ENCODE measurements at regions not wholly inside any gene's neighbourhood (a gene's known extent, or its start where the extent isn't known, plus 50 kb on each side); places are given as distances from the start of the nearest gene placed in this dataset.

DNA sequence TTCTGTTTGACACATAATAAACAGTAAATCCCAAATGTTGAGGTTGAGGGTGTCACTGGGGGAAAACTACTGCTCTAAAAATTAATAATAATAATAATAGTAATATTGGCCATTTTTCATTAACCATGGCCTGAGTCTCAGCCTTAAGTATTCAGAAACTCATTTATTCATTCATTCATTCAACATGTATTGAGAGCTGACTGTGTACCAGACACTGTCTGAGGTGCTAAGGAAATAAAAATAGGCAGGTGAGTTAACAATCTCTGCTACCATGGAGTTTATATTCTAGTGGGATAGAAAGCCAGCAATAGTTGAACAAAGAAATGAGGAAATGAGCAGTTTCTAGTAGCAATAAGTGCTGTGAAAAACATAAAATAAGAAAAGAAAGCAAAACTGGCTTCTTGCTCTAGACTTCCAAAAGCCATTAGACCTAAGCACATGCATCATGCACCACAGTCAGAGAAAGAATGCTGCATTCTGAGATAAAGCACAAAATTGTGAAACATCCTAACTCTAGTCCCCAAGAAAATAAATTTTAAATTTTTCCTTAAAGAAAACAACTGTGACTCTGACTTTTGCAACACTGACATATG lies 278.7 kb downstream of the RCHY1 start:
- H3K4me3 ChIP-seq (ENCODE audit: low read length) = no peak overlapping the region
- H3K4me3 Mint-ChIP-seq = no peak overlapping the region
- no peaks in the 10 kb centered on the region for H3K36me3 Mint-ChIP-seq
- peaks cover 0 to 8% (median 0%) of the 10 kb centered on the region in 5 donors for H3K27me3 Mint-ChIP-seq
- no peaks in the 10 kb centered on the region for H3K4me1 Mint-ChIP-seq
- H3K9me3 ChIP-seq (ENCODE audit: control insufficient read depth in 2 of 3, low read length in 3 of 3) = no peaks in the 10 kb centered on the region
- no peaks in the 10 kb centered on the region for H3K4me1 ChIP-seq (ENCODE audit: control insufficient read depth in 2 of 2, insufficient read depth in 2 of 2, low read length in 2 of 2)
- H3K9me3 Mint-ChIP-seq = peaks cover 0 to 10% (median 3%) of the 10 kb centered on the region in 11 donors
- POLR2A ChIA-PET = no interaction called here
- intact Hi-C loops (cut with micrococcal nuclease) = no loop called here
- H3K27ac ChIP-seq (ENCODE audit: low read depth, low read length) = no peak overlapping the region
- no peak overlapping the region for H3K27ac Mint-ChIP-seq
- ATAC-seq (no peak), DNase-seq (no peak)
- no peaks in the 10 kb centered on the region for H3K27me3 ChIP-seq (ENCODE audit: control insufficient read depth in 2 of 2, insufficient read depth in 2 of 2, low read length in 2 of 2)
- no peaks in the 10 kb centered on the region for H3K36me3 ChIP-seq (ENCODE audit: control insufficient read depth in 2 of 3, insufficient read depth in 3 of 3, low read length in 3 of 3)
- CTCF ChIA-PET = no interaction called here

DNA sequence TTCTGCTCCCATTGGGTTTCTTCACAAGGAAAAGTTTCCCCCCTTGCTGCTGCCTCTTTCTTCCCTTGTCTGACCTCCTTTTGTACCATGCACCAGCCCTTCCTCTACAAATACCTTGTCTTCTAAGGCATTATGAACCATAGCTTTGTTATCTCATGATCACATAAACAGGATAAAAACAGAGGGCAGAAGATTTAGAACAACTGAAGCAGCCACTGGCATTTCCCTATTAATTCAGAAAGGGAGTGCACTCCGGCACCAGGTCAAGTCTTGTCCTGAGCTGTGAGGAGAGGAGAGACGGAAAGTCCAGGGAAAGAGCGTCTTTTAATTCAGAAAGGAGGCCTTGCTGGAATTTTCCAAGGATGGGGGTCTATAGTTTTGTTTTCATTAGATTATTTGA lies 281.7 kb downstream of the RCHY1 start:
- Mint-ChIP-seq H3K9me3 (peaks cover 0 to 3% (median 0%) of the 10 kb centered on the region in 11 donors), H3K36me3 (no peaks in the 10 kb centered on the region), H3K27me3 (peaks cover 0 to 8% (median 0%) of the 10 kb centered on the region in 5 donors), H3K27ac (no peak overlapping the region), H3K4me3 (no peak overlapping the region), H3K4me1 (no peaks in the 10 kb centered on the region)
- no peaks in the 10 kb centered on the region for H3K9me3 ChIP-seq (ENCODE audit: control insufficient read depth in 2 of 3, low read length in 3 of 3)
- ChIA-PET CTCF (no interaction called here), POLR2A (no interaction called here)
- ATAC-seq (no peak), DNase-seq (no peak)
- H3K4me1 ChIP-seq (ENCODE audit: control insufficient read depth in 2 of 2, insufficient read depth in 2 of 2, low read length in 2 of 2) = no peaks in the 10 kb centered on the region
- H3K27me3 ChIP-seq (ENCODE audit: control insufficient read depth in 2 of 2, insufficient read depth in 2 of 2, low read length in 2 of 2) = no peaks in the 10 kb centered on the region
- H3K36me3 ChIP-seq (ENCODE audit: control insufficient read depth in 2 of 3, insufficient read depth in 3 of 3, low read length in 3 of 3) = no peaks in the 10 kb centered on the region
- no peak overlapping the region for H3K4me3 ChIP-seq (ENCODE audit: low read length)
- H3K27ac ChIP-seq (ENCODE audit: low read depth, low read length) = no peak overlapping the region
- intact Hi-C loops (cut with micrococcal nuclease) = no loop called here

DNA sequence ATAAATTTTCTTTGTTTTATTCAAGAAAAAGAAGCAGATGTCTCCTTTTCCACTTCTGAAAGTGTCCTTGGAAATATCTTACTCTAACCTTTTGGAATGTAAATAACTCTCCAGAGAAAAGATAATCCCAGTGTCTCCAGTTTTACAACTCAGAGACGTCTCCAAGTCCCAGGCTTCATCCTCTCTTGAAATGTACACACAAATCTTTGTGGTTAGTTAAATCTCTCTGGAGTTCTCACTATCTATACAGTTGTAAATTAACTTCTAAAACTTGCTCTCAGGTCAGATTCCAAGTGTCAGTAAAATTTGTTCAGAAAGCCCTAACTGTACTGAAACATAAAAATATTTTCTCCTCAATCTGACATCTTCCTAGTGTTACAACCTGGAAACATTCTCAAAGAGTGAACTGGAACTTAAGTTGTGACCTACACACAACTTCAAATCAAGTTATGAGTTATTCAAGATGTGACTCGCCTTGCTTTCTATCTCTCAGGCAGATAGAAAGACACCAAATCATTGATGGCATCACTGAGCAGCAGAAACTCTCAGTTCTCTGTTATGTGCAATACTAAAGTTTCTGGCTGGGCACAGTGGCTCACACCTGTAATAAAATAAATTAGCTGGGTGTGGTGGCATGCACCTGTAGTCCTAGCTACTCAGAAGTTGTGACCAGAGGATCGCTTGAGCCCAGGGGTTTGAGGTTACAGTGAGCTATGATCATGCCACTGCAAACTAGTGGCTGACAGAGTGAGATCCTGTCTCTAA lies 284.2 kb downstream of the RCHY1 start:
- H3K36me3 Mint-ChIP-seq = no peaks in the 10 kb centered on the region
- H3K27ac ChIP-seq (ENCODE audit: low read depth, low read length) = no peak overlapping the region
- CTCF ChIA-PET = no interaction called here
- H3K9me3 ChIP-seq (ENCODE audit: control insufficient read depth in 2 of 3, low read length in 3 of 3) = no peaks in the 10 kb centered on the region
- H3K4me3 Mint-ChIP-seq = no peak overlapping the region
- H3K27me3 Mint-ChIP-seq = peaks cover 0 to 8% (median 0%) of the 10 kb centered on the region in 5 donors
- no peak overlapping the region for H3K27ac Mint-ChIP-seq
- no peaks in the 10 kb centered on the region for H3K36me3 ChIP-seq (ENCODE audit: control insufficient read depth in 2 of 3, insufficient read depth in 3 of 3, low read length in 3 of 3)
- no peaks in the 10 kb centered on the region for H3K27me3 ChIP-seq (ENCODE audit: control insufficient read depth in 2 of 2, insufficient read depth in 2 of 2, low read length in 2 of 2)
- H3K4me3 ChIP-seq (ENCODE audit: low read length) = no peak overlapping the region
- DNase-seq (no peak), ATAC-seq (no peak)
- intact Hi-C loops (cut with micrococcal nuclease) = no loop called here
- POLR2A ChIA-PET = no interaction called here
- no peaks in the 10 kb centered on the region for H3K4me1 Mint-ChIP-seq
- peaks cover 0 to 7% (median under 1%) of the 10 kb centered on the region in 11 donors for H3K9me3 Mint-ChIP-seq
- no peaks in the 10 kb centered on the region for H3K4me1 ChIP-seq (ENCODE audit: control insufficient read depth in 2 of 2, insufficient read depth in 2 of 2, low read length in 2 of 2)

DNA sequence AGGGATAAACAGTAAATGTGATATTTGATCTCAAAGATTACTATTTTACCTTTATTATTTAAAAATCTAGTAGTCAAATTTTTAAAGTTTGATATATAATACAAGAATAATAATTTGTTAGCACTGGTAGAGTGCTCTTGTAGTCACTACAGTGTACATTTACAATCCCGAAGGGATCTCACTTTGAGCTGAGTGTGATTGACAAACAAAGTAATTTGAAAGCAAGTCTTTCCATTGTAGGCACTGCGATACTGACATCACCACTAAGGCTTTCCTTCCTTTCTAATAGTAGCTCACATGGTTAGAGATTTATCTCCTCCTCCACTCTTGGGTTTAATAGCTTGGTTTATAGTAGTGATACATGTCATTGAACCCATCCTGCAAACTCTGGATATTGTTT lies 280.6 kb downstream of the PARM1 start:
- peaks cover 0 to 14% (median 6%) of the 10 kb centered on the region in 11 donors for H3K9me3 Mint-ChIP-seq
- no peaks in the 10 kb centered on the region for H3K36me3 Mint-ChIP-seq
- H3K27me3 Mint-ChIP-seq = no peaks in the 10 kb centered on the region
- Histone ChIP-seq H3K27ac (ENCODE audit: low read depth, low read length) (no peak overlapping the region), H3K4me1 (ENCODE audit: control insufficient read depth in 2 of 2, insufficient read depth in 2 of 2, low read length in 2 of 2) (no peaks in the 10 kb centered on the region), H3K4me3 (ENCODE audit: low read length) (no peak overlapping the region), H3K36me3 (ENCODE audit: control insufficient read depth in 2 of 3, insufficient read depth in 3 of 3, low read length in 3 of 3) (no peaks in the 10 kb centered on the region), H3K9me3 (ENCODE audit: control insufficient read depth in 2 of 3, low read length in 3 of 3) (no peaks in the 10 kb centered on the region), H3K27me3 (ENCODE audit: control insufficient read depth in 2 of 2, insufficient read depth in 2 of 2, low read length in 2 of 2) (no peaks in the 10 kb centered on the region)
- H3K27ac Mint-ChIP-seq = no peak overlapping the region
- ATAC-seq = no peak
- ChIA-PET CTCF (interaction anchor here (0.7 kb wide), 1 partner anchor 9 kb away, joined by 4 read pairs; no protein-coding TSS in a partner anchor), POLR2A (no interaction called here)
- no peaks in the 10 kb centered on the region for H3K4me1 Mint-ChIP-seq
- no peak overlapping the region for H3K4me3 Mint-ChIP-seq
- no peak for DNase-seq
- intact Hi-C loops (cut with micrococcal nuclease) = no loop called here

DNA sequence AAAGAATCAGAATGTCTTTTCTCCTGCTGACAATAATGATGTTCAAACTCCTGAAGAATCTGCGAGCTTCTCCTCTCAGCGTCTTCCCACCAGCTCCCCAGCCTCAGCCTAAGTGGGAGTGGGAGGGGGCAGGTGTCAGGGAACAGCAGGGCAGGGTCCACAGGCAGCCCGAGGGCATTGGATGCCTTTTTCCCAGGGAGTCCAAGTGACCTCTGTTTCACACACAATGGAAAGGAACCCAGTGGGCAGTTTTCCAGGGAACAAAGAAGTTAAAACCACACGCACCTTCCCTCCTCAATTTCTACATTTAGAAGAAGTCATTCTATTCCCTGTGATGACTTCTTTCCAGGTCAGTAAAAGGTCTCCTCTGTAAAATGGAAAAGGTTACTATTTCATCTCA lies 278.5 kb downstream of the PARM1 start:
- no peaks in the 10 kb centered on the region for H3K9me3 ChIP-seq (ENCODE audit: control insufficient read depth in 2 of 3, low read length in 3 of 3)
- no peak overlapping the region for H3K4me3 Mint-ChIP-seq
- H3K4me3 ChIP-seq (ENCODE audit: low read length) = no peak overlapping the region
- no peak for DNase-seq
- ATAC-seq = no peak
- H3K27me3 Mint-ChIP-seq = no peaks in the 10 kb centered on the region
- POLR2A ChIA-PET = no interaction called here
- H3K4me1 ChIP-seq (ENCODE audit: control insufficient read depth in 2 of 2, insufficient read depth in 2 of 2, low read length in 2 of 2) = no peaks in the 10 kb centered on the region
- H3K9me3 Mint-ChIP-seq = peaks cover 0 to 14% (median 5%) of the 10 kb centered on the region in 11 donors
- H3K4me1 Mint-ChIP-seq = peaks cover 0 to 1% (median 0%) of the 10 kb centered on the region in 7 donors
- no peaks in the 10 kb centered on the region for H3K27me3 ChIP-seq (ENCODE audit: control insufficient read depth in 2 of 2, insufficient read depth in 2 of 2, low read length in 2 of 2)
- H3K36me3 ChIP-seq (ENCODE audit: control insufficient read depth in 2 of 3, insufficient read depth in 3 of 3, low read length in 3 of 3) = no peaks in the 10 kb centered on the region
- H3K36me3 Mint-ChIP-seq = no peaks in the 10 kb centered on the region
- CTCF ChIA-PET = no interaction called here
- no peak overlapping the region for H3K27ac Mint-ChIP-seq
- intact Hi-C loops (cut with micrococcal nuclease) = no loop called here
- H3K27ac ChIP-seq (ENCODE audit: low read depth, low read length) = no peak overlapping the region

DNA sequence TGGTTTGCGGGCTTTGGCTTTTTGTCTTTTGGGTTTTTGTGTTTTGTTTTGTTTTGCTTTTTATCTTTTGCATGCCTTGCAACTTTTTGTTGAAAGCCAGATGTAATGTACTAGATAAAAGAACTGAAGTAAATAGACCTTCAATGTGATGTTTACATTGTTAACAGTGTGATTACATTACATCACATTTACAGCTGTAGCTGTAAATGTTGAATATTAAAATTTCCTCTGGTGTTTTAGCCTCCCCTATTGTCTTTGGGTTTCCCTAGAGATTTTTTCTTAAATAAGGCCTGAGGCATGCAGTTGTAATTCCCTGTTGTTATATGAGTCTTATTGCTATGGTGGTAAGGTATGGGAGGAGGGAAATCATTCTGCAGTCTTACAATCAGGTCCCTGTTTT lies 275.0 kb downstream of the PARM1 start:
- Mint-ChIP-seq H3K27me3 (peaks cover 0 to 4% (median 0%) of the 10 kb centered on the region in 5 donors), H3K36me3 (no peaks in the 10 kb centered on the region), H3K27ac (no peak overlapping the region), H3K4me1 (peaks cover 0 to 1% (median 0%) of the 10 kb centered on the region in 7 donors), H3K4me3 (no peak overlapping the region), H3K9me3 (peaks cover 0 to 12% (median 5%) of the 10 kb centered on the region in 11 donors)
- Histone ChIP-seq H3K27ac (ENCODE audit: low read depth, low read length) (no peak overlapping the region), H3K9me3 (ENCODE audit: control insufficient read depth in 2 of 3, low read length in 3 of 3) (no peaks in the 10 kb centered on the region), H3K4me1 (ENCODE audit: control insufficient read depth in 2 of 2, insufficient read depth in 2 of 2, low read length in 2 of 2) (no peaks in the 10 kb centered on the region), H3K4me3 (ENCODE audit: low read length) (no peak overlapping the region), H3K36me3 (ENCODE audit: control insufficient read depth in 2 of 3, insufficient read depth in 3 of 3, low read length in 3 of 3) (no peaks in the 10 kb centered on the region), H3K27me3 (ENCODE audit: control insufficient read depth in 2 of 2, insufficient read depth in 2 of 2, low read length in 2 of 2) (no peaks in the 10 kb centered on the region)
- ChIA-PET POLR2A (no interaction called here), CTCF (no interaction called here)
- ATAC-seq (no peak), DNase-seq (no peak)
- intact Hi-C loops (cut with micrococcal nuclease) = no loop called here

DNA sequence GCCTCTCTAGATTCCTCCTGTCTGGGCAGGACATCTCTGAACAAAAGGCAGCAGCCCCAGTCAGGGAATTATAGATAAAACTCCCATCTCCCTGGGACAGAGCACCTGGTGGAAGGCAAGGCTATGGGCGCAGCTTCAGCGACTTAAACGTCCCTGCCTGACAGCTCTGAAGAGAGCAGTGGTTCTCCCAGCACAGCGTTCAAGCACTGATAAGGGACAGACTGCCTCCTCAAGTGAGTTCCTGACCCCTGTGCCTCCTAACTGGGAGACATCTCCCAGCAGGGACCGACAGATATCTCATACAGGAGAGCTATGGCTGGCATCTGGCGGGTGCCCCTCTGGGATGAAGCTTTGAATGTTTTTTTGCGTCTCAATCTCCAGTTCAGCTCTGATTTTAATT lies 262.2 kb downstream of the PARM1 start:
- Histone ChIP-seq H3K4me1 (ENCODE audit: control insufficient read depth in 2 of 2, insufficient read depth in 2 of 2, low read length in 2 of 2) (no peaks in the 10 kb centered on the region), H3K27me3 (ENCODE audit: control insufficient read depth in 2 of 2, insufficient read depth in 2 of 2, low read length in 2 of 2) (no peaks in the 10 kb centered on the region), H3K9me3 (ENCODE audit: control insufficient read depth in 2 of 3, low read length in 3 of 3) (no peaks in the 10 kb centered on the region), H3K36me3 (ENCODE audit: control insufficient read depth in 2 of 3, insufficient read depth in 3 of 3, low read length in 3 of 3) (no peaks in the 10 kb centered on the region), H3K27ac (ENCODE audit: low read depth, low read length) (no peak overlapping the region), H3K4me3 (ENCODE audit: low read length) (no peak overlapping the region)
- intact Hi-C loops (cut with micrococcal nuclease) = no loop called here
- Mint-ChIP-seq H3K4me3 (no peak overlapping the region), H3K36me3 (no peaks in the 10 kb centered on the region), H3K9me3 (peaks cover 3 to 24% (median 7%) of the 10 kb centered on the region in 11 donors), H3K27me3 (no peaks in the 10 kb centered on the region), H3K27ac (no peak overlapping the region), H3K4me1 (no peaks in the 10 kb centered on the region)
- DNase-seq (no peak), ATAC-seq (no peak)
- CTCF ChIA-PET = no interaction called here
- POLR2A ChIA-PET = no interaction called here

All from naive thymus-derived CD4-positive, alpha-beta T cell (primary cell).